Natural killer cell (primary cell): ENCODE measurements at regions not wholly inside any gene's neighbourhood (a gene's known extent, or its start where the extent isn't known, plus 50 kb on each side); places are given as distances from the start of the nearest gene placed in this dataset.

Experiments used
- ATAC-seq, 3 donors: fragments of 150-1000 bp in 2 of 3; fragments of 200-7000 bp in 1 of 3; cut with Tn5 transposase; 1 replicate in 1 of 3; 2 replicates in 2 of 3; pipeline ENCODE4 v1.10.0; 2021; ENCODE audit warnings: mild to moderate bottlenecking in 2 of 3, moderate library complexity in 2 of 3
- DNase-seq, 2 donors: peaks; one replicate each; pipeline versions ENCODE4 v3.0.0 to v3.0.0-alpha.2; 2013 to 2021; ENCODE audit warnings: mixed read lengths in 1 of 2
- H3K27ac ChIP-seq: one replicate; pipeline ENCODE4 v1.5.1; 2013; ENCODE audit warnings: mild to moderate bottlenecking, low read length
- H3K27me3 ChIP-seq: one replicate; pipeline ENCODE4 v1.6.1; 2013; ENCODE audit warnings: low read length; ENCODE audit not compliant: control insufficient read depth, insufficient read depth
- H3K36me3 ChIP-seq: one replicate; pipeline ENCODE4 v1.6.1; 2013; ENCODE audit warnings: low read length; ENCODE audit not compliant: control insufficient read depth, insufficient read depth
- H3K4me1 ChIP-seq: one replicate; pipeline ENCODE4 v1.6.1; 2013; ENCODE audit warnings: low read length; ENCODE audit not compliant: control insufficient read depth, insufficient read depth
- H3K4me3 ChIP-seq: one replicate; pipeline ENCODE4 v1.5.1; 2013; ENCODE audit warnings: low read length
- H3K9me3 ChIP-seq: one replicate; pipeline ENCODE4 v1.6.1; 2013; ENCODE audit warnings: low read length; ENCODE audit not compliant: control insufficient read depth, insufficient read depth
- H3K27ac Mint-ChIP-seq, 2 donors: one replicate each; pipeline ENCODE4 v1.8.0; 2022; ENCODE audit warnings: mild to moderate bottlenecking in 2 of 2, mixed read lengths in 2 of 2, moderate library complexity in 1 of 2
- H3K27me3 Mint-ChIP-seq, 2 donors: one replicate each; pipeline ENCODE4 v1.8.0; 2022; ENCODE audit warnings: low read depth in 2 of 2, mixed read lengths in 2 of 2
- H3K36me3 Mint-ChIP-seq: one replicate; pipeline ENCODE4 v1.8.0; 2022; ENCODE audit warnings: mixed read lengths
- H3K4me1 Mint-ChIP-seq, 2 donors: one replicate each; pipeline ENCODE4 v1.8.0; 2022; ENCODE audit warnings: mixed read lengths in 2 of 2
- H3K4me3 Mint-ChIP-seq: one replicate; pipeline ENCODE4 v1.8.0; 2022; ENCODE audit warnings: mild to moderate bottlenecking, moderate library complexity, mixed read lengths
- H3K9me3 Mint-ChIP-seq, 2 donors: one replicate each; pipeline ENCODE4 v1.8.0; 2022; ENCODE audit warnings: mixed read lengths in 2 of 2
- CTCF ChIP-seq: fragments of 200-600 bp; IDR thresholded peaks from one replicate; pipeline ENCODE4 v1.8.0; 2022; ENCODE audit warnings: antibody characterized with exemption
- WGBS: methylation state at CpG from one replicate; pipeline ENCODE4 v1.1.7; 2013; ENCODE audit warnings: missing lambda C conversion rate; ENCODE audit not compliant: insufficient coverage; 5-methylcytosine and 5-hydroxymethylcytosine counted together
- intact Hi-C: fragments of 100-400 bp; cut with micrococcal nuclease; formaldehyde crosslinking; loops from one replicate; pipeline ENCODE4 v1.14.2; 2022

- H3K27me3 Mint-ChIP-seq: no peaks in the 10 kb centered on the region
- H3K27ac ChIP-seq: no peak overlapping the region
Observed at GRCh38 chr3:177567833-177568232, 370.6 kb upstream of the TBL1XR1 start.

DNA sequence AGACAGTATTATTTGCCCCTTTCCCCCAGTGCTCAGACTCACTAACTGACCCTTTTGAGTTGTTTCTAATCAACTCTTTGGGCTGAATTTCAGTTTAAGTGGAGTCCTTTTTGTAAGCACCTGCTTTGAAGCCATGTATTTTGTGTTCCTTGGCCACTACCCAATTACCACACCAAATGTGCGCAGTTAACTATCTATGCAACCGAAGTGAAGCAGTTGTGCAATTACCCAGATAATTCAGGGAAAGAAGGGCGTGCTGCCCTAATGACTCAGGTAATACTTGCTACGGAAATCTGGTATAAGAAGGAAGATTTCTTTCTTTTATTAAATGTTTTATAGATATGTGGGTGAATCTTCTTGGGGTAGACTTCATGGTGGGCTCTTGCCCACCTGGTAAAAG is 371.9 kb upstream of the TBL1XR1 start:
- Mint-ChIP-seq H3K9me3 (no peaks in the 10 kb centered on the region), H3K36me3 (no peaks in the 10 kb centered on the region), H3K4me1 (peaks cover 0 to 7% of the 10 kb centered on the region in 2 donors), H3K27me3 (no peaks in the 10 kb centered on the region), H3K4me3 (no peak overlapping the region), H3K27ac (no peak overlapping the region)
- intact Hi-C loops: no loop called here
- H3K27me3 ChIP-seq: no peaks in the 10 kb centered on the region
- no peaks in the 10 kb centered on the region for H3K4me1 ChIP-seq
- H3K36me3 ChIP-seq: no peaks in the 10 kb centered on the region
- DNase-seq (no peak), ATAC-seq (no peak)
- no peak overlapping the region for H3K4me3 ChIP-seq
- no peaks in the 10 kb centered on the region for H3K9me3 ChIP-seq
- 94% methylated on average over 4 of the region's 4 CpGs for WGBS
- no peak overlapping the region for H3K27ac ChIP-seq
- no peak for TF ChIP-seq CTCF

More at GRCh38 chr3:177567833-177568232, 370.6 kb upstream of the TBL1XR1 start:
- no peaks in the 10 kb centered on the region for H3K36me3 Mint-ChIP-seq
- TF ChIP-seq CTCF: no peak
- H3K9me3 Mint-ChIP-seq: no peaks in the 10 kb centered on the region
- Histone ChIP-seq H3K36me3 (no peaks in the 10 kb centered on the region), H3K4me1 (no peaks in the 10 kb centered on the region), H3K4me3 (no peak overlapping the region), H3K27me3 (no peaks in the 10 kb centered on the region), H3K9me3 (no peaks in the 10 kb centered on the region)
- ATAC-seq: no peak
- peaks cover 0 to 7% of the 10 kb centered on the region in 2 donors for H3K4me1 Mint-ChIP-seq
- WGBS: 100% methylated on average over 1 of the region's 1 CpG
- intact Hi-C loops: no loop called here
- H3K27ac Mint-ChIP-seq: no peak overlapping the region
- DNase-seq: no peak
- no peak overlapping the region for H3K4me3 Mint-ChIP-seq

DNA sequence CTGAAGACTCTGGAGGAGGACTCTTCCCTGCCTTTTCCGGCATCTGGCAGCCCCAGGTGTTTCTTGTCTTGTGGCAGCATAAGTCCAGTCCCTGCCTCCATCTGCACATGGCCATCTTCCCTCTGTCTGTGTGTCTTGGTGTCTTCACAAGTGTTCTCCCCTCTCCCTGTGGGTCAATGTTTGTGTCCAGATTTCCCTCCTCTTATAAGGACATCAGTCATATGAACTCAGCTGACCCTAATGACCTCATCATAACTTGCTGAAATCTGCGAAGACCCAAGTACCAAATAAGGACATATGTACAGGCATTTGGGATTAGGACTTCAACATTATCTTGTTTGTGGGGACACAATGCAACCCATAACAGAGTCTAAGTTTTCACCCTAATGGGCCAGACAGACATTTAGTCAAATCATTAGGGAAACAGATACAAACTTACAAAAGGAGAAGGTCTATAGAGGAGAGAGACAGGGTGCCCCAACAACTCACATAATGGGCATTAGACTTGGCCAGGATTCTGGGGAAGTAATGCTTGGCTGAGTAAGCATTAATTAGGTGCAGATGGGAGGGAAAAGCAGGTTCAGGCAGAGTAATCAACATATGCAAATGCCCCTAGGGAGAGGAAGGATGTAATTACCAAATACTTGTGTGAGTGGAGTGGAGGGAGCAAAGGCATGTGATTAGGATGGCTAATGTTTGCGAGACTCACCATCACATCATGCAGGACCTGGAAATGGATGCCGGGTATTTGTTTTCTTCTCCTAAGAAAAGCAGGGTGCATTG is 372.8 kb upstream of the TBL1XR1 start:
- DNase-seq (no peak), ATAC-seq (no peak)
- Mint-ChIP-seq H3K4me3 (no peak overlapping the region), H3K36me3 (no peaks in the 10 kb centered on the region), H3K27me3 (no peaks in the 10 kb centered on the region), H3K9me3 (no peaks in the 10 kb centered on the region), H3K4me1 (peaks cover 2 to 7% of the 10 kb centered on the region in 2 donors), H3K27ac (no peak overlapping the region)
- Histone ChIP-seq H3K27ac (no peak overlapping the region), H3K27me3 (no peaks in the 10 kb centered on the region), H3K36me3 (no peaks in the 10 kb centered on the region), H3K4me3 (no peak overlapping the region), H3K4me1 (no peaks in the 10 kb centered on the region), H3K9me3 (no peaks in the 10 kb centered on the region)
- 73% methylated on average over 4 of the region's 4 CpGs for WGBS
- TF ChIP-seq CTCF: no peak
- intact Hi-C loops: no loop called here
